H1 (cell line): ENCODE measurements at regions not wholly inside any gene's neighbourhood (a gene's known extent, or its start where the extent isn't known, plus 50 kb on each side); places are given as distances from the start of the nearest gene placed in this dataset.
A peak's percentile ranks its signal among the peaks of the same experiment; 100 is the strongest.

Source experiments
- CTCF ChIA-PET: fragments of 300-600 bp; sonication (Branson Sonifier 250); formaldehyde crosslinking; loops from one replicate; lab custom pipeline; 2021; ENCODE audit not compliant: partially characterized antibody; lab: Charles Lee
- POLR2A ChIA-PET: fragments of 300-600 bp; sonication (Branson Sonifier 250); formaldehyde crosslinking; loops from one replicate; lab custom pipeline; 2021; ENCODE audit warnings: inconsistent platforms; ENCODE audit not compliant: partially characterized antibody; lab: Charles Lee
- DNase-seq, 2 experiments: peaks; one replicate each; pipeline versions ENCODE4 v3.0.0 to v3.0.0-alpha.2; 2010 to 2022; ENCODE audit warnings: low spot score in 2 of 2, low read depth in 1 of 2, mixed read lengths in 1 of 2
- FAIRE-seq: peaks from 2 replicates; lab custom pipeline; 2011; peaks lifted over from hg19 to GRCh38; lab: Jason Lieb, UNC
- H2AFZ ChIP-seq: 2 replicates; pipeline ENCODE4 v1.8.1; 2012; ENCODE audit warnings: low read length, inconsistent platforms
- H2AK5ac ChIP-seq: 2 replicates; pipeline ENCODE4 v1.6.1; 2013; ENCODE audit warnings: low read depth, low read length
- H2BK120ac ChIP-seq: replicated peaks from 2 replicates; pipeline ENCODE3; 2013; ENCODE audit warnings: low read depth, low read length, inconsistent platforms
- H2BK12ac ChIP-seq: 2 replicates; pipeline ENCODE4 v1.6.1; 2013; ENCODE audit warnings: low read depth, low read length
- H2BK15ac ChIP-seq: 2 replicates; pipeline ENCODE4 v1.6.1; 2013; ENCODE audit warnings: low read length
- H2BK20ac ChIP-seq: 2 replicates; pipeline ENCODE4 v1.6.1; 2013; ENCODE audit warnings: low read length
- H2BK5ac ChIP-seq: 2 replicates; pipeline ENCODE4 v1.6.1; 2013; ENCODE audit warnings: low read depth, low read length
- H3K14ac ChIP-seq: 2 replicates; pipeline ENCODE4 v1.6.1; 2013; ENCODE audit warnings: inconsistent platforms; ENCODE audit not compliant: insufficient read length
- H3K18ac ChIP-seq: 2 replicates; pipeline ENCODE4 v1.6.1; 2013; ENCODE audit warnings: low read length; ENCODE audit errors: extremely low read depth
- H3K23ac ChIP-seq: 2 replicates; pipeline ENCODE4 v1.6.1; 2013; ENCODE audit warnings: inconsistent platforms; ENCODE audit not compliant: insufficient read length
- H3K23me2 ChIP-seq: 2 replicates; pipeline ENCODE4 v1.6.1; 2013; ENCODE audit warnings: low read depth, low read length
- H3K27ac ChIP-seq: 2 replicates; pipeline ENCODE4 v1.6.1; 2011; ENCODE audit warnings: low read depth, low read length, inconsistent platforms
- H3K27me3 ChIP-seq, 4 experiments: replicated peaks in 1 of 4; 1 replicate in 1 of 4; 2 replicates in 3 of 4; pipeline versions ENCODE4 v1.6.1 to v1.8.1; 2011 to 2013; ENCODE audit warnings: low read length in 3 of 4, mild to moderate bottlenecking in 3 of 4, inconsistent platforms in 2 of 4, mixed read lengths in 2 of 4, moderate library complexity in 1 of 4; ENCODE audit not compliant: control insufficient read depth in 3 of 4, insufficient read depth in 3 of 4; ENCODE audit errors: extremely low read depth in 1 of 4
- H3K36me3 ChIP-seq, 4 experiments: 2 replicates each; pipeline versions ENCODE4 v1.6.1 to v1.8.1; 2011 to 2013; ENCODE audit warnings: mild to moderate bottlenecking in 4 of 4, low read length in 3 of 4, moderate library complexity in 2 of 4, control low read depth in 1 of 4, inconsistent platforms in 1 of 4; ENCODE audit not compliant: insufficient read depth in 4 of 4, control insufficient read depth in 2 of 4
- H3K4ac ChIP-seq: replicated peaks from 2 replicates; pipeline ENCODE3; 2013; ENCODE audit warnings: low read length, low read depth, mixed read lengths, inconsistent platforms; ENCODE audit not compliant: insufficient read length
- H3K4me1 ChIP-seq, 4 experiments: replicated peaks in 1 of 4; 1 replicate in 1 of 4; 2 replicates in 3 of 4; pipeline versions ENCODE4 v1.6.1 to v1.8.1; 2011 to 2013; ENCODE audit warnings: low read length in 3 of 4, inconsistent platforms in 2 of 4, mixed read lengths in 1 of 4; ENCODE audit not compliant: insufficient read depth in 4 of 4, control insufficient read depth in 3 of 4
- H3K4me2 ChIP-seq, 2 experiments: 2 replicates each; pipeline versions ENCODE4 v1.6.1 to v1.8.1; 2011 to 2013; ENCODE audit warnings: low read depth in 2 of 2, low read length in 2 of 2, control low read depth in 1 of 2, inconsistent platforms in 1 of 2, mild to moderate bottlenecking in 1 of 2; ENCODE audit not compliant: insufficient read depth in 1 of 2
- H3K4me3 ChIP-seq, 4 experiments: fragments of 200-600, 300-600 bp in 1 of 4; sonication (generic), shearing (Covaris generic), sonication (Bioruptor Twin) in 1 of 4; 2 replicates each; pipeline versions ENCODE4 v1.5.1 to v1.8.1; 2011 to 2016; ENCODE audit warnings: low read length in 4 of 4, low read depth in 3 of 4, control low read depth in 2 of 4, inconsistent platforms in 2 of 4, mild to moderate bottlenecking in 2 of 4, mixed read lengths in 1 of 4, moderate library complexity in 1 of 4; ENCODE audit not compliant: insufficient read depth in 2 of 4; ENCODE audit errors: extremely low read depth in 1 of 4
- H3K56ac ChIP-seq: replicated peaks from 2 replicates; pipeline ENCODE3; 2013; ENCODE audit warnings: low read depth, mild to moderate bottlenecking, mixed read lengths, low read length, inconsistent platforms; ENCODE audit not compliant: insufficient read length
- H3K79me1 ChIP-seq: 2 replicates; pipeline ENCODE4 v1.6.1; 2013; ENCODE audit warnings: low read depth, low read length, control low read depth
- H3K79me2 ChIP-seq, 2 experiments: 2 replicates each; pipeline versions ENCODE4 v1.6.1 to v1.8.1; 2012 to 2013; ENCODE audit warnings: low read length in 2 of 2, mild to moderate bottlenecking in 2 of 2, inconsistent platforms in 1 of 2; ENCODE audit not compliant: insufficient read depth in 2 of 2, control insufficient read depth in 1 of 2
- H3K9ac ChIP-seq, 4 experiments: replicated peaks in 1 of 4; 1 replicate in 1 of 4; 2 replicates in 3 of 4; pipeline versions ENCODE4 v1.6.1 to v1.8.1; 2011 to 2013; ENCODE audit warnings: low read depth in 3 of 4, low read length in 3 of 4, control low read depth in 2 of 4, mild to moderate bottlenecking in 2 of 4, moderate library complexity in 2 of 4, inconsistent platforms in 1 of 4; ENCODE audit errors: extremely low read depth in 1 of 4
- H3K9me3 ChIP-seq, 2 experiments: 2 replicates each; pipeline versions ENCODE4 v1.6.1 to v1.8.1; 2012 to 2013; ENCODE audit warnings: mild to moderate bottlenecking in 2 of 2, moderate library complexity in 2 of 2, control low read depth in 1 of 2, inconsistent platforms in 1 of 2, low read depth in 1 of 2, low read length in 1 of 2, mixed read lengths in 1 of 2; ENCODE audit not compliant: insufficient read depth in 2 of 2
- H4K20me1 ChIP-seq, 2 experiments: replicated peaks in 1 of 2; 2 replicates each; pipeline versions ENCODE3 to v1.8.1; 2011 to 2013; ENCODE audit warnings: inconsistent platforms in 2 of 2, low read length in 2 of 2, mild to moderate bottlenecking in 1 of 2; ENCODE audit not compliant: insufficient read depth in 2 of 2, control insufficient read depth in 1 of 2
- H4K5ac ChIP-seq: 2 replicates; pipeline ENCODE4 v1.6.1; 2013; ENCODE audit warnings: low read length, low read depth, mixed read lengths, inconsistent platforms; ENCODE audit not compliant: insufficient read length
- H4K8ac ChIP-seq: 2 replicates; pipeline ENCODE4 v1.8.0; 2013; ENCODE audit warnings: mild to moderate bottlenecking, moderate library complexity, low read length, inconsistent platforms; ENCODE audit not compliant: insufficient read depth; ENCODE audit errors: extremely low read depth
- H4K91ac ChIP-seq: replicated peaks from 2 replicates; pipeline ENCODE3; 2013; ENCODE audit warnings: low read length, mixed read lengths, inconsistent platforms; ENCODE audit not compliant: insufficient read length
- CHD2 ChIP-seq: IDR thresholded peaks from 2 replicates; pipeline ENCODE4 v1.6.1; 2012; ENCODE audit warnings: low read length, improper control_type of control experiment
- EP300 ChIP-seq, 2 experiments: IDR thresholded peaks; 1 replicate in 1 of 2; 2 replicates in 1 of 2; pipeline ENCODE4 v1.6.1; 2011 to 2012; ENCODE audit warnings: low read depth in 2 of 2, low read length in 2 of 2, mild to moderate bottlenecking in 2 of 2, borderline replicate concordance in 1 of 2, inconsistent platforms in 1 of 2, moderate library complexity in 1 of 2
- NRF1 ChIP-seq: IDR thresholded peaks from 2 replicates; pipeline ENCODE4 v1.6.1; 2011; ENCODE audit warnings: mild to moderate bottlenecking, low read depth, low read length, improper control_type of control experiment
- POLR2A ChIP-seq, 2 experiments: IDR thresholded peaks; 1 replicate in 1 of 2; 2 replicates in 1 of 2; pipeline ENCODE4 v1.6.1; 2011; ENCODE audit warnings: low read depth in 2 of 2, low read length in 2 of 2, mild to moderate bottlenecking in 2 of 2; ENCODE audit errors: control extremely low read depth in 1 of 2
- SAP30 ChIP-seq: fragments of 300-600 bp; sonication (generic); IDR thresholded peaks from 2 replicates; pipeline ENCODE4 v1.7.1; 2012; ENCODE audit warnings: low read length, moderate library complexity, mild to moderate bottlenecking, inconsistent platforms; ENCODE audit not compliant: insufficient read depth, insufficient replicate concordance
- TAF7 ChIP-seq: optimal IDR thresholded peaks from 2 replicates; pipeline ENCODE3; 2011; ENCODE audit warnings: low read depth, mild to moderate bottlenecking, inconsistent platforms, low read length, moderate library complexity, borderline replicate concordance
- ZNF274 ChIP-seq: IDR thresholded peaks from 2 replicates; pipeline ENCODE4 v1.7.0; 2012; ENCODE audit warnings: low read length, borderline replicate concordance; ENCODE audit errors: extremely low read depth
- WGBS, 2 experiments: shearing (Covaris generic) in 1 of 2; methylation state at CpG; one replicate each; pipeline versions ENCODE4 v1.1.6 to v1.1.7; 2013 to 2015; ENCODE audit warnings: low lambda C conversion rate in 2 of 2, mixed read lengths in 2 of 2, inconsistent platforms in 1 of 2, low coverage in 1 of 2, missing lambda C conversion rate in 1 of 2; ENCODE audit not compliant: insufficient replicate concordance in 2 of 2, insufficient coverage in 1 of 2, insufficient read length in 1 of 2; ENCODE audit errors: extremely low coverage in 1 of 2, missing lambda C conversion rate in 1 of 2; 5-methylcytosine and 5-hydroxymethylcytosine counted together
- TF ChIP-seq, protein P1 (sequence below): IDR thresholded peaks from 2 replicates; pipeline ENCODE4 v1.6.1; 2012; ENCODE audit warnings: low read length, inconsistent platforms

DNA sequence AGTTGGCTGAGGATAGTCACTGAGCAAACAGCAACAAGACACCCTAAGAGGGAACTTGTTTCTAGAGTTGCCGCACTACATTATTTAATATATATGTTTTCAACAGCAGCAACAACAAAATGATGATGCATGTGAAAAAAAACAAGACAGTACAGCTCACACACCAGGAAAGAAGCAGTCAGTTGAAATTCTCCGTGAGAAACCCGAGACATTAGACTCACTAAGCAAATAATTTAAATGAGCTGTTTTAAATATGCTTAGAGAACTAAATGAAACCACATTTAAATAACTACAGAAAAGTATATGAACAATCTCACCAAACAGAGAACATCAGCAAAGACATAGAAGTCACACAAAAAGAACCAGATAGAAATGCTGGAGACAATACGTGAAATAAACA, 426.3 kb upstream of the PFKP start:
- Histone ChIP-seq H3K79me2 (no peaks in the 10 kb centered on the region), H3K14ac (no peak overlapping the region), H3K4me1 (no peaks in the 10 kb centered on the region; a peak in 1 of 7 replicates), H3K27ac (no peak overlapping the region), H2BK12ac (no peak overlapping the region), H3K36me3 (no peaks in the 10 kb centered on the region), H4K20me1 (no peaks in the 10 kb centered on the region), H3K4me3 (no peak overlapping the region), H2AK5ac (no peak overlapping the region), H3K18ac (no peak overlapping the region), H3K27me3 (no peaks in the 10 kb centered on the region), H4K5ac (no peak overlapping the region), H3K4me2 (no peak overlapping the region), H4K91ac (no peak overlapping the region), H3K9me3 (no peaks in the 10 kb centered on the region), H4K8ac (no peak overlapping the region), H3K79me1 (no peaks in the 10 kb centered on the region), H3K56ac (no peak overlapping the region), H2AFZ (0 out of 2 replicates have a peak overlapping the region, but pooled peaks have one; percentile 57), H3K23ac (no peak overlapping the region), H2BK20ac (no peak overlapping the region), H3K23me2 (no peaks in the 10 kb centered on the region), H2BK5ac (no peak overlapping the region), H2BK120ac (no peak overlapping the region), H3K4ac (no peak overlapping the region), H3K9ac (no peak overlapping the region), H2BK15ac (no peak overlapping the region)
- CTCF ChIA-PET, result interaction anchor here (1.0 kb wide), 1 partner anchor 21 kb away, joined by 3 read pairs; no protein-coding TSS in a partner anchor
- DNase-seq (no peak), FAIRE-seq (no peak)
- TF ChIP-seq, protein P1, sequence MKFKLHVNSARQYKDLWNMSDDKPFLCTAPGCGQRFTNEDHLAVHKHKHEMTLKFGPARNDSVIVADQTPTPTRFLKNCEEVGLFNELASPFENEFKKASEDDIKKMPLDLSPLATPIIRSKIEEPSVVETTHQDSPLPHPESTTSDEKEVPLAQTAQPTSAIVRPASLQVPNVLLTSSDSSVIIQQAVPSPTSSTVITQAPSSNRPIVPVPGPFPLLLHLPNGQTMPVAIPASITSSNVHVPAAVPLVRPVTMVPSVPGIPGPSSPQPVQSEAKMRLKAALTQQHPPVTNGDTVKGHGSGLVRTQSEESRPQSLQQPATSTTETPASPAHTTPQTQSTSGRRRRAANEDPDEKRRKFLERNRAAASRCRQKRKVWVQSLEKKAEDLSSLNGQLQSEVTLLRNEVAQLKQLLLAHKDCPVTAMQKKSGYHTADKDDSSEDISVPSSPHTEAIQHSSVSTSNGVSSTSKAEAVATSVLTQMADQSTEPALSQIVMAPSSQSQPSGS, result no peak
- TF ChIP-seq TAF7 (no peak), ZNF274 (no peak), NRF1 (no peak), SAP30 (no peak), CHD2 (no peak), POLR2A (IDR thresholded peaks at IDR 0.05; ENCODE audit: control extremely low read depth in 1 of 2, low read depth in 2 of 2, low read length in 2 of 2) (no peak), EP300 (IDR thresholded peaks at IDR 0.05; ENCODE audit: borderline replicate concordance in 1 of 2, low read depth in 2 of 2, low read length in 2 of 2) (no peak)
- WGBS, 2 experiments, result 84% methylated on average over 4 of the region's 4 CpGs; no CpG with 5 or more reads in 1 of the 2 experiments
- POLR2A ChIA-PET, result no interaction called here
